Osteoblast (primary cell): ENCODE measurements at regions not wholly inside any gene's neighbourhood (a gene's known extent, or its start where the extent isn't known, plus 50 kb on each side); places are given as distances from the start of the nearest gene placed in this dataset.

Experiments
- DNase-seq: peaks from one replicate; pipeline ENCODE4 v3.0.0; 2011; ENCODE audit warnings: low spot score, mixed read lengths; ENCODE audit not compliant: insufficient read length; ENCODE audit errors: missing footprints
- H2AFZ ChIP-seq: 2 replicates; pipeline ENCODE4 v1.6.0; 2011; ENCODE audit warnings: mild to moderate bottlenecking, low read length
- H3K27ac ChIP-seq: 2 replicates; pipeline ENCODE4 v1.5.1; 2011; ENCODE audit warnings: mild to moderate bottlenecking, low read depth, low read length, moderate library complexity
- H3K27me3 ChIP-seq: 2 replicates; pipeline ENCODE4 v1.6.0; 2012; ENCODE audit warnings: mild to moderate bottlenecking, control low read depth, inconsistent platforms, low read length, moderate library complexity; ENCODE audit not compliant: insufficient read depth
- H3K36me3 ChIP-seq: 2 replicates; pipeline ENCODE4 v1.5.1; 2011; ENCODE audit warnings: mild to moderate bottlenecking, low read length, control low read depth, moderate library complexity; ENCODE audit not compliant: insufficient read depth
- H3K4me1 ChIP-seq: 2 replicates; pipeline ENCODE4 v1.5.1; 2011; ENCODE audit warnings: mild to moderate bottlenecking, low read length, control low read depth, moderate library complexity; ENCODE audit not compliant: insufficient read depth
- H3K4me2 ChIP-seq: 2 replicates; pipeline ENCODE4 v1.6.0; 2011; ENCODE audit warnings: mild to moderate bottlenecking, low read length; ENCODE audit not compliant: insufficient read depth
- H3K4me3 ChIP-seq: fragments of 200-600 bp; sonication (generic); 3 replicates; pipeline ENCODE4 v1.5.1; 2012; ENCODE audit warnings: mild to moderate bottlenecking, low read length, inconsistent platforms; ENCODE audit not compliant: insufficient read depth
- H3K79me2 ChIP-seq: 2 replicates; pipeline ENCODE4 v1.6.0; 2012; ENCODE audit warnings: mild to moderate bottlenecking, low read length, control low read depth, inconsistent platforms; ENCODE audit not compliant: insufficient read depth
- H3K9me3 ChIP-seq: 2 replicates; pipeline ENCODE4 v1.5.1; 2011; ENCODE audit warnings: low read depth, low read length, control low read depth
- H4K20me1 ChIP-seq: 2 replicates; pipeline ENCODE4 v1.6.0; 2012; ENCODE audit warnings: mild to moderate bottlenecking, low read length, control low read depth; ENCODE audit not compliant: insufficient read depth
- TF ChIP-seq, protein P1 (sequence below): IDR thresholded peaks from 2 replicates; pipeline ENCODE4 v1.5.1; 2011; ENCODE audit warnings: mild to moderate bottlenecking, low read depth, low read length, moderate library complexity; ENCODE audit errors: extremely low read depth

DNA sequence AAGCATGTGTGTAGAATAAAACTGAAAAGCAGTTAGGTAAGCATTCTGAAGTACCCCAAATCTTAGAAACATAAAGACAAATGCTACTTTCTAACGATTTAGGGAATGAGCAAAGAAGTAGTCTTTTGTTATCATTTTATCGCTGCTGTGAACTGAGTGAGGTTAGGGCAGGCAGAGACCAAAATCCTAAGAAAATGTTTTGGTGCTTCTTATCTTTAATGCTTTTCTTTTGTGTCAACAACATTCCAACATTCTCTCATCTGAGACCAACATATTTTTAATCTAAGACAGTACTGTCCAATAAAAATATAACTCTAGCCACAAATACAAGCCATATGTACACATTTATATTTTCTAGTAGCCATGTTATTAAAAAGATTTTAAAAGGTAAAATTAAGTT, 789.4 kb upstream of the PIK3C3 start:
- H3K4me1 ChIP-seq, result no peaks in the 10 kb centered on the region
- no peaks in the 10 kb centered on the region for H4K20me1 ChIP-seq
- TF ChIP-seq, protein P1, sequence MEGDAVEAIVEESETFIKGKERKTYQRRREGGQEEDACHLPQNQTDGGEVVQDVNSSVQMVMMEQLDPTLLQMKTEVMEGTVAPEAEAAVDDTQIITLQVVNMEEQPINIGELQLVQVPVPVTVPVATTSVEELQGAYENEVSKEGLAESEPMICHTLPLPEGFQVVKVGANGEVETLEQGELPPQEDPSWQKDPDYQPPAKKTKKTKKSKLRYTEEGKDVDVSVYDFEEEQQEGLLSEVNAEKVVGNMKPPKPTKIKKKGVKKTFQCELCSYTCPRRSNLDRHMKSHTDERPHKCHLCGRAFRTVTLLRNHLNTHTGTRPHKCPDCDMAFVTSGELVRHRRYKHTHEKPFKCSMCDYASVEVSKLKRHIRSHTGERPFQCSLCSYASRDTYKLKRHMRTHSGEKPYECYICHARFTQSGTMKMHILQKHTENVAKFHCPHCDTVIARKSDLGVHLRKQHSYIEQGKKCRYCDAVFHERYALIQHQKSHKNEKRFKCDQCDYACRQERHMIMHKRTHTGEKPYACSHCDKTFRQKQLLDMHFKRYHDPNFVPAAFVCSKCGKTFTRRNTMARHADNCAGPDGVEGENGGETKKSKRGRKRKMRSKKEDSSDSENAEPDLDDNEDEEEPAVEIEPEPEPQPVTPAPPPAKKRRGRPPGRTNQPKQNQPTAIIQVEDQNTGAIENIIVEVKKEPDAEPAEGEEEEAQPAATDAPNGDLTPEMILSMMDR, result no peak
- no peaks in the 10 kb centered on the region for H3K36me3 ChIP-seq
- H3K79me2 ChIP-seq, result no peaks in the 10 kb centered on the region
- H3K4me3 ChIP-seq, result no peak overlapping the region
- H3K4me2 ChIP-seq, result no peak overlapping the region
- DNase-seq, result no peak
- H3K27me3 ChIP-seq, result no peaks in the 10 kb centered on the region
- no peaks in the 10 kb centered on the region for H3K9me3 ChIP-seq
- H2AFZ ChIP-seq, result no peak overlapping the region
- no peak overlapping the region for H3K27ac ChIP-seq

GRCh38 chr18:41162781-41163180, 792.3 kb upstream of the PIK3C3 start:
- TF ChIP-seq, protein P1, result no peak
- no peak overlapping the region for H3K4me2 ChIP-seq
- no peaks in the 10 kb centered on the region for H3K27me3 ChIP-seq
- H3K4me1 ChIP-seq, result no peaks in the 10 kb centered on the region
- H3K79me2 ChIP-seq, result no peaks in the 10 kb centered on the region
- H2AFZ ChIP-seq, result no peak overlapping the region
- H3K27ac ChIP-seq, result no peak overlapping the region
- no peak overlapping the region for H3K4me3 ChIP-seq
- H3K36me3 ChIP-seq, result no peaks in the 10 kb centered on the region
- DNase-seq, result peak; percentile 11
- no peaks in the 10 kb centered on the region for H3K9me3 ChIP-seq
- H4K20me1 ChIP-seq, result no peaks in the 10 kb centered on the region

DNA sequence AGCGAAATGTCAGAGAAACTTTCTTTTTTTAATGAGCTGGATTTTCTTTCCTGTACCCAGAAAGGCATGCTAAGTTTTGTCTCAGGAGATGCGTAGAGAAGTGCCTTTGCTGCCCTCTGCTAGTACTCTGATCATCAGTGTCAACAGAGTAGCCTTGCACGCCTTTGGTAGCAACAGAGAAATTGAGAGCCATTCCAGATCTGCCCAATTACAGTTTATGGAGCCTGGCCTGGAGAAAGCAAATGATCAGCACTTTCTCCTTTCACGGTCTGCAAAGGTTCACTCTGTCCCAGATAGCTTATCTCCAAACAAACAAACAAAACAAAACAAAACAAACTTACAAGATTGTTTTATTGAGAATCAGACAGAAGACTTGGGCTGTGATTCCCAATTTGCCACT, 792.8 kb upstream of the PIK3C3 start:
- H3K4me1 ChIP-seq, result no peaks in the 10 kb centered on the region
- no peaks in the 10 kb centered on the region for H3K9me3 ChIP-seq
- no peak overlapping the region for H3K27ac ChIP-seq
- H3K27me3 ChIP-seq, result no peaks in the 10 kb centered on the region
- H2AFZ ChIP-seq, result no peak overlapping the region
- H3K36me3 ChIP-seq, result no peaks in the 10 kb centered on the region
- TF ChIP-seq, protein P1, result no peak
- no peaks in the 10 kb centered on the region for H3K79me2 ChIP-seq
- H3K4me3 ChIP-seq, result no peak overlapping the region
- no peak for DNase-seq
- no peaks in the 10 kb centered on the region for H4K20me1 ChIP-seq
- no peak overlapping the region for H3K4me2 ChIP-seq

DNA sequence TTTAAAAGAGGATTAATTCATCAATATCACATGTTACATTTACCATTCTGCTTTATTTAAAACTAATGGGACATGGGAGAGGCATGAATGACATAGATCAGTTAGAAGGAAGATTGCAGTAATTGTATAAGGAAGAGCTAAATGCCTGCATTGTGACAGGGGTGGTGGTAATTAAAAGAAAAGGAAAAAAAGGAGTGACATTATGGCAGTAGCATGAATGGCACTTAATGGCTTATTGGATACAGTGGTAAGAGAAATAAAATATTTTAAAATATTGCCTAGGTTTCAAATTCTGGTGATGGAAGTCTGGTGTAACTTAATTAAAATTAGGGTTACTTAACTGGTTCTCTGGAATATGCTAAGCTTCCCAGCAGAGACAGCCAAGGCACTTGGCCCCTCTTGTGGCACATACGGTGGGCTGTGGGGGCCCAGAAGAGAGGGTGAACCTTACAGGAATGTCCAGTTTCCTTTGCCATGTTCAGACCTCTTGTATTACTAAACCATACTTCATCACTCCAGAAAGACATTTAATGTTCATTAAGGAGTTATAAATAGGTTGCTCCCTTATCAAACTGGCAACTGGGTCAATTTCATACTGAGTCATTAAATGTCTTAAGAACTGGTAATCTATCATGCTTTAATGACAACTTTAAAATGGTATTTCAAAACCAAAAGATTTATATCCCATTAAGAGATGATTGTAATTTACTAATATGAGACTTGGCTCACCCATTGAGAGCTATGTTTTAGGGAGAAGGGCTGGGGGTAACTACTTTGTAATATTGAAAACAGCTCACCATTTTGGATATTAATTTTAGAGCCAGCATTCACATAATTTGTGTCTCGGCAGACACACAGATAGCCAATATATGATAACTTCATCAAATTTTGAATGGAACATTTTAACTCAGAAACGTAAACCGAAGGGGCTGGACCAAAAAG, 798.9 kb upstream of the PIK3C3 start:
- H3K79me2 ChIP-seq, result no peaks in the 10 kb centered on the region
- no peaks in the 10 kb centered on the region for H3K9me3 ChIP-seq
- no peaks in the 10 kb centered on the region for H4K20me1 ChIP-seq
- no peaks in the 10 kb centered on the region for H3K4me1 ChIP-seq
- DNase-seq, result no peak
- no peaks in the 10 kb centered on the region for H3K27me3 ChIP-seq
- H3K27ac ChIP-seq, result no peak overlapping the region
- H3K4me2 ChIP-seq, result no peak overlapping the region
- TF ChIP-seq, protein P1, result no peak
- no peaks in the 10 kb centered on the region for H3K36me3 ChIP-seq
- no peak overlapping the region for H2AFZ ChIP-seq
- no peak overlapping the region for H3K4me3 ChIP-seq
